ENCODE measurements at regions not wholly inside any gene's neighbourhood (a gene's known extent, or its start where the extent isn't known, plus 50 kb on each side); places are given as distances from the start of the nearest gene placed in this dataset.

GRCh38 chr2:128447538-128447995 lies 128.9 kb upstream of the HS6ST1 start:
- no peak for TF ChIP-seq CTCF (IDR thresholded peaks at IDR 0.05; ENCODE audit: poor library complexity)
- no peak for TF ChIP-seq EZH2phosphoT487 (IDR thresholded peaks at IDR 0.05; ENCODE audit: low read depth, severe bottlenecking, unreplicated experiment)
- TF ChIP-seq EZH2 (IDR thresholded peaks at IDR 0.05; ENCODE audit: borderline replicate concordance) = no peak
